GM18909 (cell line): ENCODE measurements at regions not wholly inside any gene's neighbourhood (a gene's known extent, or its start where the extent isn't known, plus 50 kb on each side); places are given as distances from the start of the nearest gene placed in this dataset.
"Not testable (repeated sequence)": the region's sequence is repeated elsewhere in the genome, so short reads cannot be mapped to it uniquely, and the experiment has no call there.

Source experiments
- ATAC-seq: cut with Tn5 transposase; IDR thresholded peaks from one replicate; pipeline ENCODE4 v1.9.1; 2021; ENCODE audit warnings: mild to moderate bottlenecking; ENCODE audit not compliant: unreplicated experiment, poor library complexity

GRCh38 chr7:25677595-25677994 is 449.3 kb upstream of the NPVF start:
- no peak for ATAC-seq

- ATAC-seq: no peak
These were observed 449.9 kb upstream of the NPVF start for GRCh38 chr7:25678215-25678614.

DNA sequence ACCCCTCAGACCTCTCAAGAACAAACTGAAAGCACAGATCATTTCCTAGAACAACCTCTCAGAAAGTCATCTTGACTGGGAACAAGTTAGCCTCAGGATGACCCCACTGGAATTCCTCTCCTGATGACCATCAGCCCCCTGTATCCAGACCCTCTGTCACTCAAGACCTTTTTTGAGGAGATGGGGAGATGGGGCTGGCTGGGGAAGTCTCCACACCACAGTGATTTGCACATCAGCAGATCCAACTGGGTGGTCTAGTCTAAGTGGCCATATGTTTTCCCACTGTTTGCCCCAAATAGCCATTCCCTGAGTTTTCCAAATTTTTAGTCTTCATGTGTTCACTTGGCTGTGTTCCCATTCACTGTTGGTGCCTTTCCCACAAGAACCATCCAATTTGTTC is 452.4 kb upstream of the NPVF start:
- ATAC-seq: no peak

GRCh38 chr7:25684360-25684759 is 456.1 kb upstream of the NPVF start:
- no peak for ATAC-seq

DNA sequence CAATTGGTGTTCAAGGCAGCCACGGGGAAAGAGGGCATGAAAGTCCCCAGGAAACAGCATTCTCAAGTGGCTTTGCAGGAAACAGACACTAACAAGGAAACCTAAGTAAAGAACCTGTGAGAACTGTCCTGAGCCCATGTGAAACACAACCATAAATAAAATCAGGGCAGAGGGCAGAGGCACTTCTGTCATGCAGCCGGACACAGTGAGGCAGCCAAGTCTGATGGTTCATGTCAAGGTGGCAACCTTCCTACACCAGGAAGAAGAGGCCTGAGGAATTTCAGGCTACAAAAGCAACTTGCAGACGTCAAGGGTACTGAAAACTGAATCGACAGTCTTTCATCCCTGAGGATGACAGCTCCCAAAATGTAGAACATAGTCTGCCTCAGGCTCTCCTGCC is 458.2 kb upstream of the NPVF start:
- ATAC-seq: no peak

DNA sequence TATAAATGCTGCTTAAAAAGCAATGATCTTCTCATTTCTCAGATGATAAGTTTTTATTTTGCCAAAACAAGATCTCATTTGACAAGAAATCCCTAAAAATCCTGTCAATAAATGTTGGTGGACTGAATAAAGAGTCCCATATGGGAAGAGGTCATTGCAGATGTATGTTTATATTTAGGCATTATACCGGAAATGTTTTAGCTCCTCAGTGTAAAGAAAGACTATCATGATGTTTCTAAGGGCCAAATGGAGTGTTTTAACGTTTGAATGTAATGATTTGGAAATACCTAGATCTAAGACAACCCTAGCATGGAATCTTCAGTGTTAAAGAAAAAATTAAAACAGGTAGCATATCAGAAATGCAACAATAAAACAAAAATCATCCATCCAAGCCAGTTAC is 457.8 kb upstream of the NFE2L3 start:
- ATAC-seq: no peak

DNA sequence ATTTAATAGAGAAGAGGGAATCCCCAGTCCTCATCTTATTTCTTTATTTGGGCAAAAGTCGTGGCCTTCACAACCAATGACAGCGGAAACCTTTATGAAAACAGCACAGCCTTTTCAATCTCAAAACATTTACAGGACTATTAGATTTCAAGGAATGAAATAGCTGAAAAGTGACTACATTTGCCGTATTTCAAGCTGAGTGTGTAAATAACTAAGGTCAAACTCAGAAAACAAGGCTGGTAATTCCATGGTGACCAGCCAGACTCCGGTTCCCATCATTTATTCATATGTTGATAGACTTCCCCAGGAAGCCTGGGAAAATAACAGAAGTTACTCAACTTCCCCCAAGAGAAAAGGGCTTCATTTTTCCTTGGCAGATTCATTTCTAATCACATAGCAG is 457.3 kb upstream of the NFE2L3 start:
- ATAC-seq: no peak

DNA sequence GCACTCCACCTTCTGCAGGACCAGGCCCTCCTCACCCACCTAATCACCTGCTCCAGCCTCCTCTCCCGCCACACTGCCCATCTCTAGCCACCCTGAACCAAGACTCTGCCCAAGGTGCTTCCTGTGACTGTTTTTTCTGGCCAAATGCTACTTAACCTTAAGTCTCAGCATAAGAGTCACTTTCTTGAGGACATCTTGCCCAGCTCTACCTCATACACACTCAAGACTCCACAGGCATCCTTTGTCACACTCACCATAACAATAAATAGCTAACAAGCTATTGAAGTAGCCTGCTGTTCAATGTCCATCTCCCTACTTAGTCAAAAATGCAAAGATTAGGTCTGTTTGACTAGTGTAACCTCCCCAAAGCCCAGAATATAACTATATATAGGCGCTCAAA is 455.4 kb upstream of the NFE2L3 start:
- ATAC-seq: no peak

- ATAC-seq: no peak
These were observed 453.4 kb upstream of the NFE2L3 start for GRCh38 chr7:25698451-25699113.

DNA sequence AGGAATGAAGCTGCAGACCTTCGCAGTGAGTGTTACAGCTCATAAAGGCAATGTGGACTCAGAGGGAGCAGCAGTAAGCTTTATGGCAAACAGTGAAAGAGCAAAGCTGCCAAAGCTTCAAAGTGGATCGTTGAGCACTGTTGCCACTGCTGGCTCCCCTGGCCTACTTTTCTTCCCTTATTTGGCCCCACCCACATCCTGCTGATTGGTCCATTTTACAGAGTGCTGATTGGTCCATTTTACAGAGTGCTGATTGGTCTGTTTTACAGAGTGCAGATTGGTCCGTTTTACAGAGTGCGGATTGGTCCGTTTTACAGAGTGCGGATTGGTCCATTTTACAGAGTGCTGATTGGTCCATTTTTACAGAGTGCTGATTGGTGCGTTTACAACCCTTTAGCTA is 451.9 kb upstream of the NFE2L3 start:
- not testable (repeated sequence) for ATAC-seq

DNA sequence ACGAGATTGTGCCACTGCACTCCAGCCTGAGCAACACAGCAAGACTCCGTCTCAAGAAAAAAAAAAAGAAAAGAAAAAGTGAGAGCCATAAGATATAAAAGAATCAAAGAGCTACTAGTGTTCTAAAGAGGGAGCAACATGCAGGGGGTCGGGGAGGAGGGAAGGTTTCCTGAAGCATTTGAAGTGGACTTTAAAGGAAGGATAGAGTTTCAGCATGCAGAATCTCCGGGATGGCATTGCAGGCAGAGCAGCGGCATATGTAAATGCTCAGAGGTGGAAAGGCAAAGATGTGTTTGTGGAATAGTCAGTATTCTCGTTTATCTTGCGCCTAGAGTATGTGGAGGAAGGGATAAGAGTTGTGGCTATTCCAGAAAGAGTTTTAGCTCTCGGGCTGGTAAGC is 447.6 kb upstream of the NFE2L3 start:
- no peak for ATAC-seq

GRCh38 chr7:25706764-25707163 is 445.2 kb upstream of the NFE2L3 start:
- no peak for ATAC-seq

DNA sequence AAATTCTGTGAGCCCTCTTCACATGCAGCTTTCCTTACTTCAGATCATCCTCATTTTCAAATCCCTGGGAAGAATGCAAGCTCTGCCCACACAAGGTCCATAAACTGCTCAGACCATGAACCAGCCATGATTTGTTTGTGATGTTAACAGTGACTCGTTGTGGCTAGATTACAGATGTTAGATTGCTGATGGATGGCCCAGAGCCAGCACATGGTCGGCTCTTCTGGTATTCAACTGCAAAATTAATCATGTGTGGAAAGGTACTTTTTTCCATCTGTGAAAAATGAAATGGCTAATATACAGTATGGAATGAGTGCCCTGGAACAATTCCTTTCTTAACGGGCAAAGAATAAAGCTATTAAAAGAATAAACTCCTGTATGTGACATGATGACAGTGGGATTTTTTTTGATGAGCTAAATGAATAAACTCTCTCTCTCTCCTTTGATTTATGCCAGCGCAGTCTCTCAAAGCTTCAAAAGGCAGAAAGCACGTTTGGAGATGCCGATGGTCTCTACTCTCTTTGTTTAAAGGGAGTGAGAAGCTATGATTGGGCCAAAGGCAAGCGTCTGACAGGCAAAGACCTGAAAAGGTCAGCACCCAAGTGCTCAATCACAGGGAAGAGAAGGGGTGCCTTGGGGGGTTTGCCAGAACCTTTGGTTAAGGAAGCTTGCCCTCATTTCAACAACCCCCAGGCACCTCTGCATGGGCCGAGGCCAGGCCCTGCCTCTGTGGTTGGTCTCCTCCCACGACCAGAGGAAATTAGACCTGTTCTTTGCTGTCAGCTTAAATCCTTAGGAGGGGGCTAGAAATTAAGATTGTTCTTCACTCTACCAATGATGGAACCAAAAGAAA is 444.0 kb upstream of the NFE2L3 start:
- ATAC-seq: no peak

DNA sequence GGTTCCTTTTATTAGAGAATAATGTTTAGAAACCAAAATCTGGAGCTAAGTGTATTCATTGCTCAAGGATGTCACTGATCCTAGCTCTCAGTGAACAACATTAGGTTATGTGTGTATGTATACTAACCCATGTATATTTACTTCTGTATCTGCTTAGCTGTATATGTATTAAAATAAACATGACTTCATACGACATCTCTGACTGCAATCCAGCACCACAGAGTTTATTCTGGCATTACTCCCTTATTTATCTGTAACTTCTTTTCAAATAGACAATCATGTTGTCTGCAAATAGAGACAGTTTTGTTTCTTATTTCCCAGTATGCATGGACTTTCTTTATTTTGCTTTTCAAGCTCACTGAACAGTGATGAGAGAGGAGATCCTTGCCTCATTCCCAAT is 441.0 kb upstream of the NFE2L3 start:
- ATAC-seq: no peak

DNA sequence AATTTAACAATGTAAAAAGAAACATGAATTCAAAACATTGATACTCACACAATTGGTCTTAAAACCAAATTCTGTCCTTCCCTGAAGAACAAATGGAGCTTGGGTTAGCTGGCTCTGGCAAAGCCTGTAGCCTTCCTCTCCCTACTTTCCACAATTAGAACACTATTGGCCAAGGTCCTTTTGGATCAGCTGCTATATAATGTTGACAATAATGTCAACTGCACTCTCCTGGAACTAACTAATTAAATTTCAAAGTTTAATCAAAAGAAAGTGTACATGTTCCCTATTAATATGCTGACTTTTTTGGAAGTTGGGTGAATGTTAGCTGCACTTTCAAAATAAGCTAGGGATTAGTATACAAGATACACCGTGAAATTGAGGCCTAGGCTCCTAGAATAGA is 440.1 kb upstream of the NFE2L3 start:
- ATAC-seq: no peak

DNA sequence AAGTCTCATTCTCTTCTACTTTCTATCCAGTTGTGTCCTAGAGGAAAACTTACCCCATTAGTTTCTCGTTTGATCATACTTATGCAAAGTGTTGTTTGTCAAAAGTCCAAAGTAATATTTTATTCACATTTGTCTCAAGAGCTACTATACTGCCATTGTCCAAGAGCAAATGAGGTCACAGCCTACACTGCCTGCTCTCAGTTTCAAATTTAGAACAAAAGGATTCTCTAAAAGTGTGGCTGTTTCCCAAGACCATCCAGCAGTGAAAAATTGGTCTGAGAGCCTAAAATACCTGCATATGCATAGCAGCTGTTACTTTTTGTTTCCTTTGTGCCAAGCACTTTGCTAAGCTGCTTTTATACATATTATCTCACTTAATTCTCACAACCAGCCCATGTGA is 439.5 kb upstream of the NFE2L3 start:
- ATAC-seq: no peak

DNA sequence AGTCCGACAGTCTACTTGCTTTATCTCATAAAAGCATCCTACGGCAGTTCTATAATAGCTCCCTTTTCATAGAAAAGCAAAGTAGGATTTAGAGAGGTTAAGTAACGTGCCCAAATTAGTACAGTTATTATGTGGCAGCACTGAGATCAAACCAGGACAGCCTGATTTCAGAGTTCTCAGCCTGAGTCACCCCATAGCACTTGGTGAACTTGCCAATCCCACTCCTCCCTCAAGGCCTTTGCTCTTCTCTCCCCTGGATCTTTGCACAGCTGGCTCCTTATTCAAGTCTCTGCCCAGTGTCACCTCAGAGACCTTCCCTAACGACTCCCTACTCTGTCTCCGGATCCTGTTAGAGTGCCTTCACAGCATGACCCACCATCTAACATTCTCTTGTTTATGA is 438.0 kb upstream of the NFE2L3 start:
- no peak for ATAC-seq

- no peak for ATAC-seq
These were observed 435.6 kb upstream of the NFE2L3 start for GRCh38 chr7:25716421-25716820.

- no peak for ATAC-seq
These were observed 433.4 kb upstream of the NFE2L3 start for GRCh38 chr7:25718596-25718995.

DNA sequence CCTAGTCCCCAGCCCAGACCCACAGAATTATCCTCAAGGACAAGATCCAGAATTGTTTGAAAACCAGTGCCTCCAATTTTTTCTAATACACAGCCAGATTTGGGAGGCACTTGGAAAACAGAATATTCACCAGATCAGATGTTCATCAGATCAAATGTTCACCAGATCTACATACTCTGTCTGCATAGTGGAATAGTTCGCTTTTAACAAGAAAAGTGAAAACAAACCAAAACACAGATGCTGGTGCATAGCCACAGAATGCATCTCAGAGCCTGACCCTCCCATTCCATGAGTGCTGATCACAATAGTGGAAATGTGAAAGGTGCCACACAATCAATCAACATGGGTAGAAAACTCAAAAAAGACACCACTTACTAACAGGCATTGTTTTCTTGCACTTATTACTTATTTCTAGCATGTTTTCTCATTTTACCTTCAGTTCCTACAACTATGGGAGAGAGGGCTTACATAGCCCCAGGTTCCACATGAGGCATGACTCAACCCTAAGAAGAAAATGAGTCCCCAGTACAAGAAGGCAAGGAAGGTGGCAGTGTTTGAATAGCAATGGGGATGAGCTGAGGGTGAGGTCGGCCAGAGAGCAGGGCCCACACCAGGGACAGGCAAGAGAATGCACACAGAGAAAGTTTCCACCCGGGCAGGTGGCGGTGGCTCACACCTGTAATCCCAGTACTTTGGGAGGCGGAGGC is 432.7 kb upstream of the NFE2L3 start:
- ATAC-seq: no peak

DNA sequence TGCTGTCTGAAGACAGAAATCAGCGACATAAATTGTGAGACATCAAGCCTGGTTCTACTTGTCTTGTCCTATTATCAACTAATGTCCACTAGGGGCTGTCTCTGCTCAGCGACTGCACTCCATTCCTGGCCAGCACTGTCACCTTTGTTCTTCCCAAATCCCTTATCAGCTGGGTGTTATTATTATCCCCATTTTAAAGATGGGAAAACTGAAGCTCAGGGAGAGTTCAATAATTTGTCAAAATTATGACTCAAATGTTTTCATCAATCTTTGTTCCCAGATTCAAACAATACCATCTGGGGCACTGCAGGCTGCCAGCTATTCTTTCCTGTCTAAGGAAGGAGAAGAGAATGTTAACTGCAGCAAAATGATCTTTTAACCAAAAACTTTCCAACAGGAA is 431.6 kb upstream of the NFE2L3 start:
- ATAC-seq: no peak
